K562 (cell line): ENCODE measurements at regions not wholly inside any gene's neighbourhood (a gene's known extent, or its start where the extent isn't known, plus 50 kb on each side); places are given as distances from the start of the nearest gene placed in this dataset.

Experiments used
- ATAC-seq: fragments of 200-7000 bp; cut with Tn5 transposase; 3 replicates; pipeline ENCODE4 v1.9.1; 2020; ENCODE audit warnings: moderate library complexity
- BruUV-seq: library from RNA; stranded (reverse); fragments of 400-500 nt; replicated peaks from 2 replicates; lab custom pipeline; 2021; lab: Mats Ljungman, UMichigan
- CTCF ChIA-PET: fragments of 300-600 bp; formaldehyde crosslinking; extraction: SDS; loops from one replicate; lab custom pipeline; 2021; ENCODE audit warnings: low intra/inter-chr PET ratio; lab: Yijun Ruan, JAX
- POLR2A ChIA-PET: fragments of 300-600, 350-650 bp; sonication (Branson Sonifier 250); formaldehyde crosslinking; extraction: SDS; loops from one replicate; lab custom pipeline; 2021; ENCODE audit warnings: antibody characterized with exemption, inconsistent platforms; lab: Yijun Ruan, JAX
- DNase-seq, 4 experiments: peaks; one replicate each; pipeline versions ENCODE4 v3.0.0 to v3.0.0-alpha.2; 2011 to 2018; ENCODE audit warnings: low spot score in 3 of 4, mixed read lengths in 3 of 4; ENCODE audit errors: extremely low read depth in 1 of 4
- FAIRE-seq: peaks from 2 replicates; lab custom pipeline; 2011; peaks lifted over from hg19 to GRCh38; lab: Jason Lieb, UNC
- H2AFZ ChIP-seq: 2 replicates; pipeline ENCODE4 v1.6.0; 2011; ENCODE audit warnings: low read depth, low read length, control low read depth, inconsistent platforms
- H3K27ac ChIP-seq: fragments of 200-600 bp; 3 replicates; pipeline ENCODE4 v1.8.0; 2011; ENCODE audit warnings: low read depth, mild to moderate bottlenecking, control low read depth, inconsistent platforms, low read length, moderate library complexity, mixed read lengths; ENCODE audit errors: extremely low read depth
- H3K27me3 ChIP-seq, 2 experiments: fragments of 300-600 bp in 1 of 2; 2 replicates in 1 of 2; 3 replicates in 1 of 2; pipeline versions ENCODE4 v1.6.0 to v1.8.0; 2011; ENCODE audit warnings: inconsistent platforms in 2 of 2, low read length in 2 of 2, mild to moderate bottlenecking in 1 of 2, mixed read lengths in 1 of 2, moderate library complexity in 1 of 2; ENCODE audit not compliant: control insufficient read depth in 2 of 2, insufficient read depth in 2 of 2
- H3K36me3 ChIP-seq: fragments of 300-600 bp; 3 replicates; pipeline ENCODE4 v1.8.0; 2011; ENCODE audit warnings: mild to moderate bottlenecking, low read length, inconsistent platforms; ENCODE audit not compliant: control insufficient read depth, insufficient read depth
- H3K4me1 ChIP-seq, 2 experiments: fragments of 200-600 bp in 1 of 2; replicated peaks in 1 of 2; 2 replicates in 1 of 2; 3 replicates in 1 of 2; pipeline versions ENCODE4 v1.5.1 to v1.8.0; 2011; ENCODE audit warnings: inconsistent platforms in 2 of 2, low read length in 2 of 2, mild to moderate bottlenecking in 1 of 2, mixed read lengths in 1 of 2, moderate library complexity in 1 of 2; ENCODE audit not compliant: control insufficient read depth in 2 of 2, insufficient read depth in 2 of 2
- H3K4me2 ChIP-seq: 2 replicates; pipeline ENCODE4 v1.6.1; 2011; ENCODE audit warnings: low read length, control low read depth, inconsistent platforms, mixed read lengths; ENCODE audit not compliant: insufficient read depth
- H3K4me3 ChIP-seq: fragments of 200-600 bp; sonication (generic), shearing (Covaris generic); 2 replicates; pipeline ENCODE4 v1.5.1; 2016; ENCODE audit warnings: control low read depth, inconsistent platforms
- H3K79me2 ChIP-seq: fragments of 200-600 bp; 3 replicates; pipeline ENCODE4 v1.8.0; 2011; ENCODE audit warnings: low read length, inconsistent platforms; ENCODE audit not compliant: control insufficient read depth, insufficient read depth
- H3K9ac ChIP-seq, 2 experiments: 2 replicates each; pipeline versions ENCODE4 v1.6.0 to v1.6.1; 2011; ENCODE audit warnings: low read depth in 2 of 2, low read length in 2 of 2, control low read depth in 1 of 2, inconsistent platforms in 1 of 2, mild to moderate bottlenecking in 1 of 2, mixed read lengths in 1 of 2; ENCODE audit not compliant: insufficient read depth in 1 of 2
- H3K9me1 ChIP-seq: one replicate; pipeline ENCODE4 v1.6.0; 2011; ENCODE audit warnings: inconsistent platforms, mild to moderate bottlenecking, low read length, moderate library complexity; ENCODE audit not compliant: control insufficient read depth, insufficient read depth
- H3K9me3 ChIP-seq: replicated peaks from 2 replicates; pipeline ENCODE4 v1.5.1; 2011; ENCODE audit warnings: low read depth, low read length, inconsistent platforms; ENCODE audit not compliant: control insufficient read depth, insufficient read depth
- H4K20me1 ChIP-seq: replicated peaks from 2 replicates; pipeline ENCODE4 v1.6.1; 2011; ENCODE audit warnings: low read length, inconsistent platforms, mixed read lengths; ENCODE audit not compliant: control insufficient read depth, insufficient read depth
- CCNT2 ChIP-seq: IDR thresholded peaks from 2 replicates; pipeline ENCODE4 v1.6.1; 2011; ENCODE audit warnings: borderline replicate concordance, low read depth, mild to moderate bottlenecking, moderate library complexity, mixed read lengths, low read length; ENCODE audit not compliant: insufficient read length; ENCODE audit errors: extremely low read depth
- CTCF ChIP-seq, 3 experiments: IDR thresholded peaks in 2 of 3; conservative IDR thresholded peaks in 1 of 3; 2 replicates each; pipeline ENCODE4 v1.5.1; 2011 to 2012; ENCODE audit warnings: low read length in 3 of 3, mild to moderate bottlenecking in 3 of 3, control low read depth in 2 of 3, improper control_type of control experiment in 1 of 3, inconsistent platforms in 1 of 3, low read depth in 1 of 3, mixed read lengths in 1 of 3, moderate library complexity in 1 of 3; ENCODE audit not compliant: insufficient read depth in 2 of 3
- DPF2 ChIP-seq: fragments of 450-650 bp; IDR thresholded peaks from 2 replicates; pipeline ENCODE4 v1.6.1; 2016
- MAX ChIP-seq: sonication (generic); formaldehyde crosslinking; IDR thresholded peaks from 2 replicates; pipeline ENCODE4 v1.9.0; 2022; ENCODE audit warnings: mild to moderate bottlenecking, missing genetic modification reagents
- MTA2 ChIP-seq: fragments of 450-650 bp; IDR thresholded peaks from 2 replicates; pipeline ENCODE4 v1.6.1; 2016; ENCODE audit warnings: low read depth
- MYC ChIP-seq, 2 experiments: fragments of 250-450 bp in 1 of 2; sonication (Bioruptor Pico) in 1 of 2; IDR thresholded peaks; 2 replicates each; pipeline versions ENCODE4 v1.5.1 to v1.6.1; 2012 to 2021; ENCODE audit warnings: low read depth in 2 of 2, borderline replicate concordance in 1 of 2, improper control_type of control experiment in 1 of 2, low read length in 1 of 2, mild to moderate bottlenecking in 1 of 2, moderate library complexity in 1 of 2
- SRSF9 ChIP-seq: fragments of 200-400 bp; formaldehyde crosslinking; IDR thresholded peaks from 2 replicates; pipeline ENCODE4 v1.6.1; 2017; ENCODE audit warnings: low read depth, low read length, borderline replicate concordance
- TGIF2 ChIP-seq: sonication (generic); formaldehyde crosslinking; IDR thresholded peaks from 2 replicates; pipeline ENCODE4 v1.8.1; 2022; ENCODE audit warnings: mild to moderate bottlenecking, missing genetic modification reagents, moderate library complexity
- XRCC4 ChIP-seq: IDR thresholded peaks from one replicate; pipeline ENCODE4 v1.6.1; 2011; ENCODE audit not compliant: insufficient read depth, insufficient read length; ENCODE audit errors: extremely low read depth
- YY1 ChIP-seq, 3 experiments: IDR thresholded peaks; 2 replicates each; pipeline ENCODE4 v1.6.1; 2011; ENCODE audit warnings: low read length in 2 of 3, mild to moderate bottlenecking in 2 of 3, moderate library complexity in 2 of 3, borderline replicate concordance in 1 of 3, control low read depth in 1 of 3, low read depth in 1 of 3; ENCODE audit not compliant: insufficient read depth in 3 of 3, insufficient replicate concordance in 2 of 3, control insufficient read depth in 1 of 3, insufficient read length in 1 of 3; ENCODE audit errors: extremely low read depth in 1 of 3
- ZC3H4 ChIP-seq: sonication (generic); formaldehyde crosslinking; IDR thresholded peaks from 2 replicates; pipeline ENCODE4 v1.9.0; 2021; ENCODE audit warnings: missing genetic modification reagents, borderline replicate concordance
- WGBS: fragments of 100-300 bp; shearing (Covaris generic); methylation state at CpG from one replicate; pipeline ENCODE4 v1.1.6; 2016; ENCODE audit warnings: low coverage, mixed read lengths; ENCODE audit not compliant: insufficient coverage; ENCODE audit errors: missing lambda C conversion rate; 5-methylcytosine and 5-hydroxymethylcytosine counted together
- in situ Hi-C: fragments of 300-500 bp; cut with MboI; formaldehyde crosslinking; loops from 4 replicates; pipeline ENCODE4 v1.15.0; 2018; ENCODE audit warnings: inconsistent platforms, mixed read lengths
- intact Hi-C: fragments of 100-400 bp; cut with micrococcal nuclease; formaldehyde crosslinking; loops from 2 replicates; pipeline ENCODE4 v1.14.2; 2022

- no peak for FAIRE-seq
- POLR2A ChIA-PET = interaction anchor here (1.0 to 1.2 kb wide), 3 partner anchors 10 to 14 kb away, joined by 3 to 4 read pairs (median 3); no protein-coding TSS in a partner anchor
Measured at GRCh38 chr1:4156241-4156973, 256.3 kb upstream of the C1orf174 start.

GRCh38 chr1:4160181-4160580 is 260.1 kb upstream of the C1orf174 start:
- in situ Hi-C loops (no loop called here), intact Hi-C loops (no loop called here)
- peaks cover 17 to 59% of the 10 kb centered on the region in 2 experiments; a peak in 4 of 5 replicates for H3K27me3 ChIP-seq
- H3K9ac ChIP-seq = no peak overlapping the region
- ATAC-seq = no peak
- 0% methylated on average over 7 of the region's 7 CpGs for WGBS
- no peak overlapping the region for H3K27ac ChIP-seq
- H4K20me1 ChIP-seq = no peaks in the 10 kb centered on the region
- DNase-seq = no peak
- BruUV-seq = no TSS peak
- ChIA-PET CTCF (no interaction called here), POLR2A (interaction anchor here (0.6 kb wide), 1 partner anchor 48 kb away, joined by 3 read pairs; no protein-coding TSS in a partner anchor)
- H3K36me3 ChIP-seq = no peaks in the 10 kb centered on the region
- no peak overlapping the region for H3K4me3 ChIP-seq
- FAIRE-seq = no peak
- peaks cover 0 to 4% of the 10 kb centered on the region in 2 experiments; a peak in 2 of 5 replicates for H3K4me1 ChIP-seq
- H2AFZ ChIP-seq = no peak overlapping the region
- H3K9me3 ChIP-seq = no peaks in the 10 kb centered on the region
- H3K79me2 ChIP-seq = no peaks in the 10 kb centered on the region
- H3K9me1 ChIP-seq = no peaks in the 10 kb centered on the region
- H3K4me2 ChIP-seq = no peak overlapping the region
- no peak for TF ChIP-seq DPF2
- TF ChIP-seq MAX (CRISPR knock-in tag) = no peak
- TF ChIP-seq TGIF2 = no peak
- TF ChIP-seq CTCF (IDR thresholded peaks at IDR 0.05 in 2 of 3, conservative IDR thresholded peaks at IDR 0.05 in 1 of 3; ENCODE audit: insufficient read depth in 2 of 3, low read depth in 1 of 3, low read length in 3 of 3) = no peak
- no peak for TF ChIP-seq SRSF9
- TF ChIP-seq ZC3H4 (CRISPR knock-in tag) = no peak
- TF ChIP-seq MYC (IDR thresholded peaks at IDR 0.05; ENCODE audit: low read depth, low read length) = no peak
- no peak for TF ChIP-seq MYC (CRISPR knock-in tag; IDR thresholded peaks at IDR 0.05; ENCODE audit: borderline replicate concordance, low read depth)
- no peak for TF ChIP-seq MTA2
- TF ChIP-seq YY1 (IDR thresholded peaks at IDR 0.05; ENCODE audit: borderline replicate concordance in 1 of 3, control insufficient read depth in 1 of 3, extremely low read depth in 1 of 3, insufficient read depth in 3 of 3, insufficient read length in 1 of 3, insufficient replicate concordance in 2 of 3, low read depth in 1 of 3, low read length in 2 of 3) = no peak
- no peak for TF ChIP-seq CCNT2

More at GRCh38 chr1:4156241-4156973, 256.3 kb upstream of the C1orf174 start:
- intact Hi-C loops = no loop called here
- in situ Hi-C loops = no loop called here
- Histone ChIP-seq H3K4me3 (no peak overlapping the region), H3K9me1 (no peaks in the 10 kb centered on the region), H3K4me1 (peaks cover 0 to 4% of the 10 kb centered on the region in 2 experiments; a peak in 2 of 5 replicates), H2AFZ (no peak overlapping the region), H3K36me3 (no peaks in the 10 kb centered on the region), H3K9me3 (no peaks in the 10 kb centered on the region), H3K79me2 (no peaks in the 10 kb centered on the region), H4K20me1 (no peaks in the 10 kb centered on the region), H3K27me3 (peaks cover 16 to 60% of the 10 kb centered on the region in 2 experiments; a peak in 4 of 5 replicates), H3K9ac (no peak overlapping the region)
- DNase-seq (no peak), ATAC-seq (peak; percentile 38; the same call in 1 of the 3 replicates)
- BruUV-seq = no TSS peak
- 0% methylated on average over 14 of the region's 14 CpGs for WGBS
- no peak for TF ChIP-seq XRCC4
- TF ChIP-seq, all 486 proteins: peak for 0
- CTCF ChIA-PET = no interaction called here
- Histone ChIP-seq H3K27ac (no peak overlapping the region), H3K4me2 (no peak overlapping the region)
